ENCODE measurements at regions not wholly inside any gene's neighbourhood (a gene's known extent, or its start where the extent isn't known, plus 50 kb on each side); places are given as distances from the start of the nearest gene placed in this dataset.

- H3K27me3 ChIP-seq = peaks cover 80% of the 10 kb centered on the region
- ATAC-seq = no peak
- H3K36me3 ChIP-seq = no peaks in the 10 kb centered on the region
- no peaks in the 10 kb centered on the region for H3K9me3 ChIP-seq
- no peak overlapping the region for H3K4me3 ChIP-seq
- TF ChIP-seq POLR2AphosphoS5 (IDR thresholded peaks at IDR 0.05) (no peak), CTCF (IDR thresholded peaks at IDR 0.05) (no peak), EP300 (IDR thresholded peaks at IDR 0.05) (no peak), POLR2A (IDR thresholded peaks at IDR 0.05) (no peak)
- H3K27ac ChIP-seq = no peak overlapping the region
- H3K4me1 ChIP-seq = no peaks in the 10 kb centered on the region
- 57 to 66% methylated on average over 6 to 8 of the region's 23 CpGs for WGBS, 2 donors (ENCODE audit: low coverage in 1 of 2)
Observed at GRCh38 chr9:135224921-135225541, 137.6 kb downstream of the OLFM1 start.

GRCh38 chr9:135225619-135226228 lies 138.3 kb downstream of the OLFM1 start:
- peaks cover 80% of the 10 kb centered on the region for H3K27me3 ChIP-seq
- H3K4me1 ChIP-seq = no peaks in the 10 kb centered on the region
- no peaks in the 10 kb centered on the region for H3K36me3 ChIP-seq
- no peaks in the 10 kb centered on the region for H3K9me3 ChIP-seq
- 92 to 94% methylated on average over 9 to 11 of the region's 11 CpGs for WGBS, 2 donors (ENCODE audit: low coverage in 1 of 2)
- ATAC-seq = no peak
- H3K4me3 ChIP-seq = no peak overlapping the region
- H3K27ac ChIP-seq = no peak overlapping the region
- TF ChIP-seq POLR2A (IDR thresholded peaks at IDR 0.05) = no peak
- no peak for TF ChIP-seq EP300 (IDR thresholded peaks at IDR 0.05)
- TF ChIP-seq POLR2AphosphoS5 (IDR thresholded peaks at IDR 0.05) = no peak
- TF ChIP-seq CTCF (IDR thresholded peaks at IDR 0.05) = no peak

- no peak overlapping the region for H3K4me3 ChIP-seq
- H3K27me3 ChIP-seq = peaks cover 78% of the 10 kb centered on the region
- H3K36me3 ChIP-seq = no peaks in the 10 kb centered on the region
- TF ChIP-seq CTCF (IDR thresholded peaks at IDR 0.05) (no peak), EP300 (IDR thresholded peaks at IDR 0.05) (no peak), POLR2AphosphoS5 (IDR thresholded peaks at IDR 0.05) (no peak), POLR2A (IDR thresholded peaks at IDR 0.05) (no peak)
- 62 to 100% methylated on average over 1 to 3 of the region's 5 CpGs for WGBS, 2 donors (ENCODE audit: low coverage in 1 of 2)
- no peak for ATAC-seq
- no peaks in the 10 kb centered on the region for H3K4me1 ChIP-seq
- H3K27ac ChIP-seq = no peak overlapping the region
- H3K9me3 ChIP-seq = no peaks in the 10 kb centered on the region
Observed at GRCh38 chr9:135226369-135227050, 139.0 kb downstream of the OLFM1 start.

- ATAC-seq = no peak
Observed at GRCh38 chr9:135227641-135228251, 140.3 kb downstream of the OLFM1 start.

More at GRCh38 chr9:135227641-135228251, 140.3 kb downstream of the OLFM1 start:
- no peaks in the 10 kb centered on the region for H3K36me3 ChIP-seq
- H3K27me3 ChIP-seq = peaks cover 66% of the 10 kb centered on the region
- no peak overlapping the region for H3K4me3 ChIP-seq
- TF ChIP-seq EP300 (IDR thresholded peaks at IDR 0.05) = no peak
- TF ChIP-seq POLR2A (IDR thresholded peaks at IDR 0.05) = no peak
- TF ChIP-seq POLR2AphosphoS5 (IDR thresholded peaks at IDR 0.05) = no peak
- no peak for TF ChIP-seq CTCF (IDR thresholded peaks at IDR 0.05)
- H3K27ac ChIP-seq = no peak overlapping the region
- no peaks in the 10 kb centered on the region for H3K4me1 ChIP-seq
- WGBS, 2 donors (ENCODE audit: low coverage in 1 of 2) = 69% methylated on average over 6 of the region's 17 CpGs; no CpG with 5 or more reads in 1 of the 2 donors
- H3K9me3 ChIP-seq = no peaks in the 10 kb centered on the region
